Caco-2 (cell line): ENCODE measurements at regions not wholly inside any gene's neighbourhood (a gene's known extent, or its start where the extent isn't known, plus 50 kb on each side); places are given as distances from the start of the nearest gene placed in this dataset.
A peak's percentile ranks its signal among the peaks of the same experiment; 100 is the strongest.
"Not testable (repeated sequence)": the region's sequence is repeated elsewhere in the genome, so short reads cannot be mapped to it uniquely, and the experiment has no call there.

Source experiments
- BruUV-seq: library from RNA; stranded (reverse); fragments of 400-500 nt; replicated peaks from 2 replicates; lab custom pipeline; 2021; lab: Mats Ljungman, UMichigan
- CTCF ChIA-PET: fragments of 300-600 bp; sonication (Branson Sonifier 250); formaldehyde crosslinking; loops from one replicate; lab custom pipeline; 2022; ENCODE audit warnings: antibody characterized with exemption; lab: Charles Lee
- POLR2A ChIA-PET: fragments of 300-600 bp; sonication (Branson Sonifier 250); formaldehyde crosslinking; loops from one replicate; lab custom pipeline; 2022; ENCODE audit warnings: antibody characterized with exemption; lab: Charles Lee
- DNase-seq, 2 experiments: peaks; one replicate each; pipeline versions ENCODE4 v3.0.0 to v3.0.0-alpha.2; 2020 to 2022
- H3K27me3 ChIP-seq: replicated peaks from 2 replicates; pipeline ENCODE4 v1.6.0; 2011; ENCODE audit warnings: low read length; ENCODE audit not compliant: control insufficient read depth, insufficient read depth
- H3K36me3 ChIP-seq: 2 replicates; pipeline ENCODE4 v1.5.1; 2011; ENCODE audit warnings: low read length; ENCODE audit not compliant: control insufficient read depth, insufficient read depth
- H3K4me1 ChIP-seq: fragments of 250-450 bp; sonication (Bioruptor Pico); 2 replicates; pipeline ENCODE4 v1.5.1; 2020; ENCODE audit warnings: mild to moderate bottlenecking
- H3K4me3 ChIP-seq: 2 replicates; pipeline ENCODE4 v1.5.1; 2011; ENCODE audit warnings: low read depth, mild to moderate bottlenecking, control low read depth, low read length
- H3K9me3 ChIP-seq: fragments of 250-450 bp; sonication (Bioruptor Pico); 2 replicates; pipeline ENCODE4 v1.5.1; 2020; ENCODE audit warnings: mild to moderate bottlenecking, moderate library complexity
- H3K27ac Mint-ChIP-seq: one replicate; pipeline ENCODE4 v1.8.0; 2022; ENCODE audit warnings: mixed read lengths; ENCODE audit not compliant: unreplicated experiment
- H3K27me3 Mint-ChIP-seq: one replicate; pipeline ENCODE4 v1.8.0; 2022; ENCODE audit warnings: mixed read lengths; ENCODE audit not compliant: insufficient read depth, unreplicated experiment
- H3K36me3 Mint-ChIP-seq: one replicate; pipeline ENCODE4 v1.8.0; 2022; ENCODE audit warnings: mild to moderate bottlenecking, mixed read lengths; ENCODE audit not compliant: insufficient read depth, unreplicated experiment
- H3K4me1 Mint-ChIP-seq: one replicate; pipeline ENCODE4 v1.8.0; 2022; ENCODE audit warnings: low read depth, mixed read lengths; ENCODE audit not compliant: unreplicated experiment
- H3K4me3 Mint-ChIP-seq: one replicate; pipeline ENCODE4 v1.8.0; 2022; ENCODE audit warnings: mild to moderate bottlenecking, moderate library complexity, mixed read lengths; ENCODE audit not compliant: unreplicated experiment
- H3K9me3 Mint-ChIP-seq: one replicate; pipeline ENCODE4 v1.8.0; 2022; ENCODE audit warnings: mixed read lengths; ENCODE audit not compliant: unreplicated experiment
- CTCF ChIP-seq, 2 experiments: fragments of 200-600 bp in 1 of 2; IDR thresholded peaks; 1 replicate in 1 of 2; 2 replicates in 1 of 2; pipeline versions ENCODE4 v1.5.1 to v1.8.0; 2011 to 2022; ENCODE audit warnings: antibody characterized with exemption in 1 of 2, control low read depth in 1 of 2, inconsistent platforms in 1 of 2, low read depth in 1 of 2, low read length in 1 of 2, mild to moderate bottlenecking in 1 of 2, moderate library complexity in 1 of 2; ENCODE audit not compliant: insufficient read depth in 1 of 2, severe bottlenecking in 1 of 2, unreplicated experiment in 1 of 2
- intact Hi-C: fragments of 100-400 bp; cut with micrococcal nuclease; formaldehyde crosslinking; loops from one replicate; pipeline ENCODE4 v1.10.0; 2022; ENCODE audit not compliant: unreplicated experiment

- peaks cover 30% of the 10 kb centered on the region for H3K9me3 Mint-ChIP-seq
- no peak overlapping the region for H3K4me3 Mint-ChIP-seq
- CTCF ChIA-PET: interaction anchor here (0.7 to 1.5 kb wide), 2 partner anchors 28 to 206 kb away, joined by 3 to 5 read pairs; partner anchors contain the start of gene PANX1
- BruUV-seq: no TSS peak
- Histone ChIP-seq H3K4me1 (no peaks in the 10 kb centered on the region), H3K4me3 (no peak overlapping the region), H3K27me3 (no peaks in the 10 kb centered on the region), H3K36me3 (no peaks in the 10 kb centered on the region), H3K9me3 (0 out of 2 replicates have a peak, but pooled peaks cover 4% of the 10 kb centered on the region)
- peak in 1 of 2 experiments; percentile 52 for DNase-seq
- POLR2A ChIA-PET: interaction anchor here (0.6 kb wide), 1 partner anchor 205 kb away, joined by 3 read pairs; no protein-coding TSS in a partner anchor
- H3K4me1 Mint-ChIP-seq: peaks cover 10% of the 10 kb centered on the region
- TF ChIP-seq CTCF (IDR thresholded peaks at IDR 0.05; ENCODE audit: insufficient read depth in 1 of 2, low read depth in 1 of 2, low read length in 1 of 2, severe bottlenecking in 1 of 2, unreplicated experiment in 1 of 2): no peak
- intact Hi-C loops: loop anchor here (1.0 to 5.0 kb wide), 3 partner anchors 109 to 314 kb away; no protein-coding TSS in a partner anchor
- H3K27me3 Mint-ChIP-seq: peaks cover 4% of the 10 kb centered on the region
- H3K27ac Mint-ChIP-seq: no peak overlapping the region
- H3K36me3 Mint-ChIP-seq: peaks cover 6% of the 10 kb centered on the region
Measured at GRCh38 chr11:93922830-93923229, 72.4 kb upstream of the VSTM5 start.

- H3K4me3 Mint-ChIP-seq, H3K27me3 ChIP-seq, H3K27me3 Mint-ChIP-seq, H3K4me3 ChIP-seq, H3K27ac Mint-ChIP-seq, POLR2A ChIA-PET, CTCF ChIA-PET, H3K36me3 ChIP-seq, H3K4me1 ChIP-seq, H3K36me3 Mint-ChIP-seq, intact Hi-C loops, DNase-seq, BruUV-seq, H3K4me1 Mint-ChIP-seq: not testable (repeated sequence)
- H3K9me3 ChIP-seq: peaks cover 11% of the 10 kb centered on the region; the same call in 1 of the 2 replicates
- peaks cover 40% of the 10 kb centered on the region for H3K9me3 Mint-ChIP-seq
Measured at GRCh38 chr11:93926099-93926498, 75.7 kb upstream of the VSTM5 start.

GRCh38 chr11:93929407-93929806, 79.0 kb upstream of the VSTM5 start:
- no peak overlapping the region for H3K4me3 Mint-ChIP-seq
- H3K27ac Mint-ChIP-seq: no peak overlapping the region
- POLR2A ChIA-PET: no interaction called here
- no peak overlapping the region for H3K4me3 ChIP-seq
- no TSS peak for BruUV-seq
- peaks cover 11% of the 10 kb centered on the region; the same call in 1 of the 2 replicates for H3K9me3 ChIP-seq
- H3K4me1 Mint-ChIP-seq: no peaks in the 10 kb centered on the region
- peaks cover 6% of the 10 kb centered on the region for H3K36me3 Mint-ChIP-seq
- peaks cover 28% of the 10 kb centered on the region for H3K9me3 Mint-ChIP-seq
- DNase-seq: no peak
- TF ChIP-seq CTCF (IDR thresholded peaks at IDR 0.05; ENCODE audit: insufficient read depth in 1 of 2, low read depth in 1 of 2, low read length in 1 of 2, severe bottlenecking in 1 of 2, unreplicated experiment in 1 of 2): no peak
- CTCF ChIA-PET: no interaction called here
- H3K27me3 Mint-ChIP-seq: peaks cover 12% of the 10 kb centered on the region
- H3K27me3 ChIP-seq: no peaks in the 10 kb centered on the region
- intact Hi-C loops: no loop called here
- no peaks in the 10 kb centered on the region for H3K4me1 ChIP-seq
- H3K36me3 ChIP-seq: no peaks in the 10 kb centered on the region
